Ovary (tissue), 7 donors: ENCODE measurements at regions not wholly inside any gene's neighbourhood (a gene's known extent, or its start where the extent isn't known, plus 50 kb on each side); places are given as distances from the start of the nearest gene placed in this dataset.

Source experiments
- DNase-seq, 5 donors: peaks; one replicate each; pipeline ENCODE4 v3.0.0-alpha.2; 2019 to 2020
- H3K27ac ChIP-seq, 2 donors: fragments of 200-600 bp; one replicate each; pipeline versions ENCODE4 v1.5.1 to v1.8.0; 2019 to 2022
- H3K27me3 ChIP-seq: fragments of 200-600 bp; one replicate; pipeline ENCODE4 v1.8.0; 2022
- H3K36me3 ChIP-seq: fragments of 200-600 bp; sonication (generic); one replicate; pipeline ENCODE4 v1.5.1; 2019
- H3K4me1 ChIP-seq: one replicate; pipeline ENCODE4 v1.8.1; 2013; ENCODE audit warnings: mild to moderate bottlenecking, moderate library complexity; ENCODE audit not compliant: insufficient read depth
- H3K4me3 ChIP-seq: fragments of 200-600 bp; sonication (generic); one replicate; pipeline ENCODE4 v1.5.1; 2017
- H3K9me3 ChIP-seq, 2 donors: fragments of 200-600 bp in 1 of 2; sonication (generic) in 1 of 2; one replicate each; pipeline versions ENCODE4 v1.5.1 to v1.8.1; 2013 to 2019; ENCODE audit warnings: mild to moderate bottlenecking in 1 of 2, moderate library complexity in 1 of 2
- EP300 ChIP-seq: sonication (generic); formaldehyde crosslinking; IDR thresholded peaks from one replicate; pipeline ENCODE4 v1.6.1; 2017; ENCODE audit warnings: antibody characterized with exemption
- POLR2A ChIP-seq: fragments of 450-650 bp; IDR thresholded peaks from one replicate; pipeline ENCODE4 v1.6.1; 2017; ENCODE audit warnings: antibody characterized with exemption, mild to moderate bottlenecking, moderate library complexity
- WGBS, 3 donors: extraction: QIAGEN DNeasy Blood & Tissue Kit in 1 of 3; methylation state at CpG; one replicate each; pipeline versions ENCODE4 v1.1.5 to v1.1.7; 2013 to 2017; 5-methylcytosine and 5-hydroxymethylcytosine counted together
- intact Hi-C, 4 donors: fragments of 100-400 bp; cut with DNase I; formaldehyde crosslinking; loops; one replicate each; pipeline versions ENCODE4 v1.11.0 to v1.15.1; 2022 to 2023
- TF ChIP-seq, protein P1 (sequence below), 3 donors: fragments of 450-650 bp in 2 of 3; fragments of 200-600 bp in 1 of 3; IDR thresholded peaks; one replicate each; pipeline versions ENCODE4 v1.5.1 to v1.8.0; 2016 to 2022; ENCODE audit warnings: antibody characterized with exemption in 3 of 3, mild to moderate bottlenecking in 1 of 3
- donor health status: DM: no; HTN: no; CAD: no; lungs with moderate emphysema.
- donor health status: DM: no; HTN: no; CAD: no.
- donor health status: Bipolar disorder and iron deficiency.
- donor health status: DM: no; HTN: no; CAD: no.
- donor health status: DM: yes; HTN: yes; CAD: no.

DNA sequence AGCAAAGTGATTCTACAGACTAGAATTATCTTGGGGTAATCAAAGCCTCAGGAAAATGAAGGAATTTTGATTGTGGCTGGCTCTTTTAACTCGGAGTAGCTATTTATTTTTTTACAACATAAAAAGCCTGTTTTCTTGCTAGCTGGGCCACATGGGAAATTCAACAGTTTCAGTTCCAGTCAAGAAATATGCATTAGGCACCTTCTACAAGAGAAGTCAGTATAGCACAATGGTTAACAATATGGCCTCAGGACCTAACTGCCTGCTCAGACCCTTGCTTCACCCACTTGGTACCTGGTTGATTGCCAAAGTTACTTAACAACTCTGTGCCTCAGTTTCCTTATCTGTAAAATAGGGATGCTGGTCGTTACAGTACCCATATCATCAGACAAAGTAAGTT, 586.2 kb downstream of the ZNF608 start:
- H3K4me1 ChIP-seq, result no peaks in the 10 kb centered on the region
- no peak for DNase-seq
- H3K4me3 ChIP-seq, result no peak overlapping the region
- no peaks in the 10 kb centered on the region for H3K36me3 ChIP-seq
- no peak for TF ChIP-seq POLR2A
- TF ChIP-seq, protein P1, sequence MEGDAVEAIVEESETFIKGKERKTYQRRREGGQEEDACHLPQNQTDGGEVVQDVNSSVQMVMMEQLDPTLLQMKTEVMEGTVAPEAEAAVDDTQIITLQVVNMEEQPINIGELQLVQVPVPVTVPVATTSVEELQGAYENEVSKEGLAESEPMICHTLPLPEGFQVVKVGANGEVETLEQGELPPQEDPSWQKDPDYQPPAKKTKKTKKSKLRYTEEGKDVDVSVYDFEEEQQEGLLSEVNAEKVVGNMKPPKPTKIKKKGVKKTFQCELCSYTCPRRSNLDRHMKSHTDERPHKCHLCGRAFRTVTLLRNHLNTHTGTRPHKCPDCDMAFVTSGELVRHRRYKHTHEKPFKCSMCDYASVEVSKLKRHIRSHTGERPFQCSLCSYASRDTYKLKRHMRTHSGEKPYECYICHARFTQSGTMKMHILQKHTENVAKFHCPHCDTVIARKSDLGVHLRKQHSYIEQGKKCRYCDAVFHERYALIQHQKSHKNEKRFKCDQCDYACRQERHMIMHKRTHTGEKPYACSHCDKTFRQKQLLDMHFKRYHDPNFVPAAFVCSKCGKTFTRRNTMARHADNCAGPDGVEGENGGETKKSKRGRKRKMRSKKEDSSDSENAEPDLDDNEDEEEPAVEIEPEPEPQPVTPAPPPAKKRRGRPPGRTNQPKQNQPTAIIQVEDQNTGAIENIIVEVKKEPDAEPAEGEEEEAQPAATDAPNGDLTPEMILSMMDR (IDR thresholded peaks at IDR 0.05), result no peak
- no peak for TF ChIP-seq EP300
- WGBS, 3 donors, result 47 to 62% (median 58%) methylated on average over 2 of the region's 2 CpGs
- H3K27me3 ChIP-seq, result no peaks in the 10 kb centered on the region
- intact Hi-C loops, result no loop called here
- H3K27ac ChIP-seq, result no peak overlapping the region
- H3K9me3 ChIP-seq, result no peaks in the 10 kb centered on the region

GRCh38 chr5:124157320-124157719, 589.1 kb downstream of the ZNF608 start:
- H3K36me3 ChIP-seq, result no peaks in the 10 kb centered on the region
- intact Hi-C loops, result no loop called here
- no peak for DNase-seq
- TF ChIP-seq, protein P1 (IDR thresholded peaks at IDR 0.05), result no peak
- TF ChIP-seq POLR2A, result no peak
- TF ChIP-seq EP300, result no peak
- no peak overlapping the region for H3K27ac ChIP-seq
- H3K27me3 ChIP-seq, result no peaks in the 10 kb centered on the region
- H3K9me3 ChIP-seq, result no peaks in the 10 kb centered on the region
- H3K4me3 ChIP-seq, result no peak overlapping the region
- WGBS, 3 donors, result 60 to 84% (median 61%) methylated on average over 2 of the region's 2 CpGs
- H3K4me1 ChIP-seq, result no peaks in the 10 kb centered on the region

GRCh38 chr5:124156415-124156996, 589.9 kb downstream of the ZNF608 start:
- WGBS, 3 donors, result 27 to 42% (median 31%) methylated on average over 4 of the region's 4 CpGs
- intact Hi-C loops, result no loop called here
- Histone ChIP-seq H3K27me3 (no peaks in the 10 kb centered on the region), H3K27ac (no peak overlapping the region), H3K4me1 (no peaks in the 10 kb centered on the region), H3K4me3 (no peak overlapping the region), H3K36me3 (no peaks in the 10 kb centered on the region), H3K9me3 (no peaks in the 10 kb centered on the region)
- TF ChIP-seq, protein P1 (IDR thresholded peaks at IDR 0.05), result no peak
- TF ChIP-seq EP300 (no peak), POLR2A (no peak)
- no peak for DNase-seq

- intact Hi-C loops, result loop anchor here in 1 of 4 donors (5.0 kb wide), 1 partner anchor 1628 kb away; no protein-coding TSS in a partner anchor
- H3K36me3 ChIP-seq, result no peaks in the 10 kb centered on the region
- no peaks in the 10 kb centered on the region for H3K27me3 ChIP-seq
- H3K27ac ChIP-seq, result no peak overlapping the region
- WGBS, 3 donors, result 45 to 95% (median 94%) methylated on average over 1 of the region's 1 CpG
- TF ChIP-seq EP300 (no peak), POLR2A (no peak)
- TF ChIP-seq, protein P1 (IDR thresholded peaks at IDR 0.05), result no peak
- no peak for DNase-seq
- no peaks in the 10 kb centered on the region for H3K4me1 ChIP-seq
- no peak overlapping the region for H3K4me3 ChIP-seq
- no peaks in the 10 kb centered on the region for H3K9me3 ChIP-seq
Observed at GRCh38 chr5:124154714-124155113, 591.7 kb downstream of the ZNF608 start.
